Hematopoietic multipotent progenitor cell treated with erythropoietin and hydrocortisone succinate and interleukin-3 and kit ligand, for 15 days (in vitro differentiated cells): ENCODE measurements at regions not wholly inside any gene's neighbourhood (a gene's known extent, or its start where the extent isn't known, plus 50 kb on each side); places are given as distances from the start of the nearest gene placed in this dataset.
"Not testable (repeated sequence)": the region's sequence is repeated elsewhere in the genome, so short reads cannot be mapped to it uniquely, and the experiment has no call there.

ENCODE experiments used
- DNase-seq: peaks from one replicate; pipeline ENCODE4 v3.0.0-alpha.2; 2015; ENCODE audit warnings: low spot score

GRCh38 chr7:81285142-81285871, 366.5 kb upstream of the SEMA3C start:
- DNase-seq: no peak

- no peak for DNase-seq
Observed at GRCh38 chr7:81284576-81284975, 365.7 kb upstream of the SEMA3C start.

- no peak for DNase-seq
Observed at GRCh38 chr7:81280531-81280930, 361.7 kb upstream of the SEMA3C start.

GRCh38 chr7:81277691-81278090, 358.8 kb upstream of the SEMA3C start:
- no peak for DNase-seq

GRCh38 chr7:81273601-81274397, 354.9 kb upstream of the SEMA3C start:
- DNase-seq: no peak

GRCh38 chr7:81272176-81272575, 353.3 kb upstream of the SEMA3C start:
- no peak for DNase-seq

GRCh38 chr7:81268551-81268950, 349.7 kb upstream of the SEMA3C start:
- DNase-seq: no peak

GRCh38 chr7:81267508-81267907, 348.7 kb upstream of the SEMA3C start:
- no peak for DNase-seq

GRCh38 chr7:81264116-81264515, 345.3 kb upstream of the SEMA3C start:
- no peak for DNase-seq

GRCh38 chr7:81260152-81260551, 341.3 kb upstream of the SEMA3C start:
- no peak for DNase-seq

GRCh38 chr7:81256991-81257390, 338.1 kb upstream of the SEMA3C start:
- DNase-seq: no peak

- DNase-seq: no peak
Observed at GRCh38 chr7:81248420-81248819, 329.6 kb upstream of the SEMA3C start.

GRCh38 chr7:81247364-81247763, 328.5 kb upstream of the SEMA3C start:
- DNase-seq: not testable (repeated sequence)

- DNase-seq: no peak
Observed at GRCh38 chr7:81245353-81245752, 326.5 kb upstream of the SEMA3C start.

GRCh38 chr7:81244224-81244623, 325.4 kb upstream of the SEMA3C start:
- peak; percentile 21 for DNase-seq

- no peak for DNase-seq
Observed at GRCh38 chr7:81236560-81236959, 317.7 kb upstream of the SEMA3C start.

GRCh38 chr7:81235997-81236396, 317.1 kb upstream of the SEMA3C start:
- no peak for DNase-seq

GRCh38 chr7:81234896-81235295, 316.0 kb upstream of the SEMA3C start:
- DNase-seq: no peak

- DNase-seq: no peak
Observed at GRCh38 chr7:81233208-81233940, 314.5 kb upstream of the SEMA3C start.

- no peak for DNase-seq
Observed at GRCh38 chr7:81232084-81232799, 313.4 kb upstream of the SEMA3C start.

GRCh38 chr7:81231301-81231838, 312.5 kb upstream of the SEMA3C start:
- no peak for DNase-seq

- no peak for DNase-seq
Observed at GRCh38 chr7:81226234-81226633, 307.4 kb upstream of the SEMA3C start.
